NCI-H526 (cell line): ENCODE measurements at regions not wholly inside any gene's neighbourhood (a gene's known extent, or its start where the extent isn't known, plus 50 kb on each side); places are given as distances from the start of the nearest gene placed in this dataset.

ENCODE experiments used
- DNase-seq, 2 experiments: peaks; one replicate each; lab custom pipeline; 2025; lab: John Stamatoyannopoulos, UW

- DNase-seq, result no peak
Observed at GRCh38 chr6:23311211-23311610, 741.8 kb downstream of the HDGFL1 start.

GRCh38 chr6:23316131-23316530 is 746.8 kb downstream of the HDGFL1 start:
- DNase-seq, result no peak

- DNase-seq, result no peak
Observed at GRCh38 chr6:23316931-23317330, 747.6 kb downstream of the HDGFL1 start.

- DNase-seq, result no peak
Observed at GRCh38 chr6:23319582-23319981, 750.2 kb downstream of the HDGFL1 start.

GRCh38 chr6:23320471-23321015 is 751.2 kb downstream of the HDGFL1 start:
- no peak for DNase-seq

GRCh38 chr6:23323897-23324296 is 754.5 kb downstream of the HDGFL1 start:
- no peak for DNase-seq

GRCh38 chr6:23325065-23325464 is 755.7 kb downstream of the HDGFL1 start:
- DNase-seq, result no peak

- no peak for DNase-seq
Observed at GRCh38 chr6:23327621-23328020, 758.3 kb downstream of the HDGFL1 start.

- peak; percentile 20 to 55 for DNase-seq
Observed at GRCh38 chr6:23329086-23329485, 759.7 kb downstream of the HDGFL1 start.

GRCh38 chr6:23330632-23331031 is 761.3 kb downstream of the HDGFL1 start:
- DNase-seq, result no peak

- DNase-seq, result no peak
Observed at GRCh38 chr6:23334360-23334759, 765.0 kb downstream of the HDGFL1 start.

GRCh38 chr6:23335894-23336293 is 766.5 kb downstream of the HDGFL1 start:
- no peak for DNase-seq

GRCh38 chr6:23339268-23339667 is 769.9 kb downstream of the HDGFL1 start:
- no peak for DNase-seq

GRCh38 chr6:23340271-23340670 is 770.9 kb downstream of the HDGFL1 start:
- no peak for DNase-seq

GRCh38 chr6:23343610-23344306 is 774.4 kb downstream of the HDGFL1 start:
- DNase-seq, result no peak

GRCh38 chr6:23348185-23348584 is 777.8 kb upstream of the NRSN1 start:
- no peak for DNase-seq

- DNase-seq, result no peak
Observed at GRCh38 chr6:23349521-23350147, 776.4 kb upstream of the NRSN1 start.

- no peak for DNase-seq
Observed at GRCh38 chr6:23350752-23351453, 775.1 kb upstream of the NRSN1 start.

GRCh38 chr6:23354004-23354403 is 772.0 kb upstream of the NRSN1 start:
- DNase-seq, result no peak

GRCh38 chr6:23357185-23357766 is 768.7 kb upstream of the NRSN1 start:
- no peak for DNase-seq

GRCh38 chr6:23365732-23366131 is 760.3 kb upstream of the NRSN1 start:
- DNase-seq, result no peak

- no peak for DNase-seq
Observed at GRCh38 chr6:23367311-23367710, 758.7 kb upstream of the NRSN1 start.

GRCh38 chr6:23368557-23368956 is 757.5 kb upstream of the NRSN1 start:
- no peak for DNase-seq
